ENCODE measurements at regions not wholly inside any gene's neighbourhood (a gene's known extent, or its start where the extent isn't known, plus 50 kb on each side); places are given as distances from the start of the nearest gene placed in this dataset.

- TF ChIP-seq CTCF (IDR thresholded peaks at IDR 0.05) = no peak
- TF ChIP-seq POLR2AphosphoS5 (IDR thresholded peaks at IDR 0.05) = no peak
- TF ChIP-seq POLR2A (IDR thresholded peaks at IDR 0.05) = no peak
- no peak for TF ChIP-seq EP300 (IDR thresholded peaks at IDR 0.05; ENCODE audit: low read depth)
Measured at GRCh38 chr18:42182728-42183700, 228.0 kb downstream of the PIK3C3 start.
